CD14-positive monocyte (primary cell): ENCODE measurements at regions not wholly inside any gene's neighbourhood (a gene's known extent, or its start where the extent isn't known, plus 50 kb on each side); places are given as distances from the start of the nearest gene placed in this dataset.

Experiments
- DNase-seq, 3 donors: peaks; one replicate each; pipeline ENCODE4 v3.0.0-alpha.2; 2011 to 2022
- H2AFZ ChIP-seq: 2 replicates; pipeline ENCODE4 v1.6.0; 2012; ENCODE audit warnings: mild to moderate bottlenecking, low read depth, low read length, inconsistent platforms; ENCODE audit not compliant: insufficient read depth, poor library complexity, severe bottlenecking
- H3K27ac ChIP-seq, 2 donors: 1 replicate in 1 of 2; 2 replicates in 1 of 2; pipeline ENCODE4 v1.5.1; 2012 to 2013; ENCODE audit warnings: low read length in 2 of 2, control low read depth in 1 of 2, inconsistent platforms in 1 of 2, low read depth in 1 of 2, mild to moderate bottlenecking in 1 of 2
- H3K27me3 ChIP-seq, 2 donors: one replicate each; pipeline versions ENCODE4 v1.6.0 to v1.6.1; 2011 to 2013; ENCODE audit warnings: low read length in 2 of 2; ENCODE audit not compliant: control insufficient read depth in 2 of 2, insufficient read depth in 2 of 2
- H3K36me3 ChIP-seq, 2 donors: replicated peaks in 1 of 2; 1 replicate in 1 of 2; 2 replicates in 1 of 2; pipeline versions ENCODE4 v1.5.1 to v1.6.1; 2012 to 2013; ENCODE audit warnings: low read length in 2 of 2, control low read depth in 1 of 2, inconsistent platforms in 1 of 2, mild to moderate bottlenecking in 1 of 2; ENCODE audit not compliant: insufficient read depth in 2 of 2, control insufficient read depth in 1 of 2
- H3K4me1 ChIP-seq, 2 donors: 1 replicate in 1 of 2; 2 replicates in 1 of 2; pipeline versions ENCODE4 v1.5.1 to v1.6.1; 2012 to 2013; ENCODE audit warnings: low read length in 2 of 2, control low read depth in 1 of 2, inconsistent platforms in 1 of 2, mild to moderate bottlenecking in 1 of 2, moderate library complexity in 1 of 2; ENCODE audit not compliant: insufficient read depth in 2 of 2, control insufficient read depth in 1 of 2
- H3K4me2 ChIP-seq: replicated peaks from 2 replicates; pipeline ENCODE3; 2012; ENCODE audit warnings: low read length, moderate library complexity, mild to moderate bottlenecking; ENCODE audit not compliant: poor library complexity, severe bottlenecking; ENCODE audit errors: extremely low read depth
- H3K4me3 ChIP-seq, 3 experiments: fragments of 200-600 bp in 1 of 3; sonication (generic) in 1 of 3; replicated peaks in 1 of 3; 1 replicate in 2 of 3; 2 replicates in 1 of 3; pipeline ENCODE4 v1.5.1; 2011 to 2013; ENCODE audit warnings: low read length in 3 of 3, mild to moderate bottlenecking in 3 of 3, control low read depth in 2 of 3, low read depth in 2 of 3, inconsistent platforms in 1 of 3, moderate library complexity in 1 of 3
- H3K79me2 ChIP-seq: 2 replicates; pipeline ENCODE4 v1.6.0; 2012; ENCODE audit warnings: mild to moderate bottlenecking, control low read depth, inconsistent platforms, low read length, moderate library complexity; ENCODE audit not compliant: insufficient read depth
- H3K9ac ChIP-seq: 2 replicates; pipeline ENCODE4 v1.6.0; 2017; ENCODE audit warnings: low read length, mild to moderate bottlenecking; ENCODE audit not compliant: insufficient read depth, poor library complexity, severe bottlenecking
- H3K9me3 ChIP-seq, 2 donors: replicated peaks in 1 of 2; 1 replicate in 1 of 2; 2 replicates in 1 of 2; pipeline versions ENCODE4 v1.5.1 to v1.6.1; 2012 to 2013; ENCODE audit warnings: low read length in 2 of 2, control low read depth in 1 of 2; ENCODE audit not compliant: control insufficient read depth in 1 of 2, insufficient read depth in 1 of 2
- H4K20me1 ChIP-seq: 2 replicates; pipeline ENCODE4 v1.6.0; 2012; ENCODE audit warnings: mild to moderate bottlenecking, low read length, control low read depth, moderate library complexity; ENCODE audit not compliant: insufficient read depth
- H3K27ac Mint-ChIP-seq, 7 donors: one replicate each; pipeline ENCODE4 v1.8.0; 2020; ENCODE audit warnings: mild to moderate bottlenecking in 7 of 7, mixed read lengths in 7 of 7, moderate library complexity in 6 of 7, inconsistent platforms in 2 of 7
- H3K27me3 Mint-ChIP-seq, 3 donors: one replicate each; pipeline ENCODE4 v1.8.0; 2021 to 2022; ENCODE audit warnings: low read depth in 3 of 3, mild to moderate bottlenecking in 3 of 3, mixed read lengths in 3 of 3, moderate library complexity in 3 of 3, inconsistent platforms in 1 of 3
- H3K36me3 Mint-ChIP-seq, 2 donors: one replicate each; pipeline ENCODE4 v1.8.0; 2020; ENCODE audit warnings: mixed read lengths in 2 of 2, inconsistent platforms in 1 of 2, mild to moderate bottlenecking in 1 of 2
- H3K4me1 Mint-ChIP-seq: one replicate; pipeline ENCODE4 v1.8.0; 2020; ENCODE audit warnings: mild to moderate bottlenecking, mixed read lengths
- H3K4me3 Mint-ChIP-seq, 2 donors: one replicate each; pipeline ENCODE4 v1.8.0; 2020; ENCODE audit warnings: mild to moderate bottlenecking in 2 of 2, mixed read lengths in 2 of 2, moderate library complexity in 1 of 2
- H3K9me3 Mint-ChIP-seq, 7 donors: one replicate each; pipeline ENCODE4 v1.8.0; 2020 to 2022; ENCODE audit warnings: mixed read lengths in 7 of 7, mild to moderate bottlenecking in 6 of 7, moderate library complexity in 6 of 7, inconsistent platforms in 2 of 7
- WGBS: methylation state at CpG from one replicate; pipeline ENCODE4 v1.1.5; 2013; ENCODE audit warnings: missing lambda C conversion rate; ENCODE audit not compliant: insufficient coverage; 5-methylcytosine and 5-hydroxymethylcytosine counted together
- intact Hi-C, 2 donors: fragments of 100-400 bp; cut with micrococcal nuclease; formaldehyde crosslinking; loops; one replicate each; pipeline versions ENCODE4 v1.15.0 to v1.15.1; 2023
- TF ChIP-seq, protein P1 (sequence below): fragments of 200-600 bp; IDR thresholded peaks from one replicate; pipeline ENCODE4 v1.8.0; 2022; ENCODE audit warnings: antibody characterized with exemption, mild to moderate bottlenecking

DNA sequence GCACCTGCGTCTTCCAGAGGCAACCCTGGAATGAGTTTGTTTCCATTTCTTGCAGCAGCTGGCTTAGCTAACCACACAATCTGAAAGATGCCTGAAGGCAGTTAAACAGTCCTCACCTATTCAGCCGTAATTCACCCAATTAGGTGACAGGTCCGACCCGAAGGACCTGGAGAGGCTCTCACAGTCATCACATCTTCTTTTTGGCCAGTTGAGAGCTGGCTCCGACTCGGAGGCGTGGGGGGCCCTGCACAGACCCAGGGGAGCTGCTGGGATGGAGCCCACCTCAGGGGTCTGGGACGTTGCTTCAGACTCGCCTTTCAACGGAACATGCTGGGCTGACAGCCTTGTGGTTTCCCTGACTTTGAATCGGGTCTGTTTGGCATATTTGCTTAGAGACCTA lies 187.3 kb downstream of the RTP5 start:
- DNase-seq, result no peak
- Histone ChIP-seq H4K20me1 (no peaks in the 10 kb centered on the region), H3K79me2 (no peaks in the 10 kb centered on the region), H3K4me1 (no peaks in the 10 kb centered on the region), H3K4me3 (no peak overlapping the region), H3K27me3 (peaks cover 0 to 4% of the 10 kb centered on the region in 2 donors), H3K4me2 (no peak overlapping the region), H2AFZ (no peak overlapping the region), H3K27ac (no peak overlapping the region), H3K9ac (no peak overlapping the region), H3K9me3 (peaks cover 4% of the 10 kb centered on the region in 2 donors), H3K36me3 (no peaks in the 10 kb centered on the region)
- 75% methylated on average over 10 of the region's 11 CpGs for WGBS
- peak overlapping the region in 1 of 7 donors; percentile 54 for H3K27ac Mint-ChIP-seq
- H3K9me3 Mint-ChIP-seq, result peaks cover 4 to 17% (median 11%) of the 10 kb centered on the region in 7 donors
- H3K36me3 Mint-ChIP-seq, result no peaks in the 10 kb centered on the region
- H3K4me3 Mint-ChIP-seq, result no peak overlapping the region
- H3K4me1 Mint-ChIP-seq, result no peaks in the 10 kb centered on the region
- intact Hi-C loops, result no loop called here
- TF ChIP-seq, protein P1, sequence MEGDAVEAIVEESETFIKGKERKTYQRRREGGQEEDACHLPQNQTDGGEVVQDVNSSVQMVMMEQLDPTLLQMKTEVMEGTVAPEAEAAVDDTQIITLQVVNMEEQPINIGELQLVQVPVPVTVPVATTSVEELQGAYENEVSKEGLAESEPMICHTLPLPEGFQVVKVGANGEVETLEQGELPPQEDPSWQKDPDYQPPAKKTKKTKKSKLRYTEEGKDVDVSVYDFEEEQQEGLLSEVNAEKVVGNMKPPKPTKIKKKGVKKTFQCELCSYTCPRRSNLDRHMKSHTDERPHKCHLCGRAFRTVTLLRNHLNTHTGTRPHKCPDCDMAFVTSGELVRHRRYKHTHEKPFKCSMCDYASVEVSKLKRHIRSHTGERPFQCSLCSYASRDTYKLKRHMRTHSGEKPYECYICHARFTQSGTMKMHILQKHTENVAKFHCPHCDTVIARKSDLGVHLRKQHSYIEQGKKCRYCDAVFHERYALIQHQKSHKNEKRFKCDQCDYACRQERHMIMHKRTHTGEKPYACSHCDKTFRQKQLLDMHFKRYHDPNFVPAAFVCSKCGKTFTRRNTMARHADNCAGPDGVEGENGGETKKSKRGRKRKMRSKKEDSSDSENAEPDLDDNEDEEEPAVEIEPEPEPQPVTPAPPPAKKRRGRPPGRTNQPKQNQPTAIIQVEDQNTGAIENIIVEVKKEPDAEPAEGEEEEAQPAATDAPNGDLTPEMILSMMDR, result no peak
- peaks cover 32 to 43% (median 34%) of the 10 kb centered on the region in 3 donors for H3K27me3 Mint-ChIP-seq

DNA sequence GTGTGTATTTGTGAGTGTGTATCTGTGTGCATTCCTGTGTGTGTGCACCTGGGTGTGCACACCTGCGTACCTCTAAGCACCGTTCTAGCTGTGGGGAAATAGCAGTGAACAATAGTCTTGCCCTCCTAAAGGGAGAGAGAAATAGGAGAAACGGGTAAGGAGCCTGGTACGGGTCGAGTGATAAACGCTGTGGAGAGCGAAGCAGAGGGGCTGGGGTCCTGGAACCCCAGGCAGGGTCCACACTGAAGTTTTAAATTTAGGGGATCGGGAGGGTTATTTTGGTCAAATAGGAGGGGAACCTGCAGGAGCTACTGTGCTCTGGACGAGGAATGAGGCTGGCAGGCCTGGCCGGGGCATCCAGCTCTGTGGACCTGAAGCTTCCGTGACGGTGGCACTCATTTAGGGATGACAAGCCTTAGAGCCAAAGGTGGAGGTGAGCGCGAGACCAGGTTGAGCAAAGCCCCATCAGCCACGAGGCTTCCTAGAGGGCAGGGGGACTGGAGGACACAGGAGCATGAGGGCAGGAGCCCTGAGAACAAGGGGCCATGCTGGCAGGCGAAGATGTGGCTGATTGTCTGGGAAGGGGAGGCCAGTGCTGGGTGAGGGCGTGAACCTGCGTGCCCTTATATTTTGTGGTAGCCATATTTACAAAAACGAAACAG lies 188.0 kb downstream of the RTP5 start:
- DNase-seq, result no peak
- no peak overlapping the region for H3K27ac Mint-ChIP-seq
- Histone ChIP-seq H3K36me3 (no peaks in the 10 kb centered on the region), H3K4me1 (no peaks in the 10 kb centered on the region), H4K20me1 (no peaks in the 10 kb centered on the region), H3K79me2 (no peaks in the 10 kb centered on the region), H3K9me3 (peaks cover 4% of the 10 kb centered on the region in 2 donors), H2AFZ (no peak overlapping the region), H3K9ac (no peak overlapping the region), H3K4me3 (no peak overlapping the region), H3K4me2 (no peak overlapping the region), H3K27ac (no peak overlapping the region), H3K27me3 (peaks cover 0 to 4% of the 10 kb centered on the region in 2 donors)
- H3K4me1 Mint-ChIP-seq, result no peaks in the 10 kb centered on the region
- H3K4me3 Mint-ChIP-seq, result peak overlapping the region in 1 of 2 donors; percentile 26
- intact Hi-C loops, result no loop called here
- TF ChIP-seq, protein P1, result no peak
- 92% methylated on average over 18 of the region's 19 CpGs for WGBS
- no peaks in the 10 kb centered on the region for H3K36me3 Mint-ChIP-seq
- H3K27me3 Mint-ChIP-seq, result peaks cover 27 to 42% (median 31%) of the 10 kb centered on the region in 3 donors
- H3K9me3 Mint-ChIP-seq, result peaks cover 5 to 17% (median 11%) of the 10 kb centered on the region in 7 donors
